H1 (cell line): ENCODE measurements at regions not wholly inside any gene's neighbourhood (a gene's known extent, or its start where the extent isn't known, plus 50 kb on each side); places are given as distances from the start of the nearest gene placed in this dataset.

Experiments
- CTCF ChIA-PET: fragments of 300-600 bp; sonication (Branson Sonifier 250); formaldehyde crosslinking; loops from one replicate; lab custom pipeline; 2021; ENCODE audit not compliant: partially characterized antibody; lab: Charles Lee
- POLR2A ChIA-PET: fragments of 300-600 bp; sonication (Branson Sonifier 250); formaldehyde crosslinking; loops from one replicate; lab custom pipeline; 2021; ENCODE audit warnings: inconsistent platforms; ENCODE audit not compliant: partially characterized antibody; lab: Charles Lee
- DNase-seq, 2 experiments: peaks; one replicate each; pipeline versions ENCODE4 v3.0.0 to v3.0.0-alpha.2; 2010 to 2022; ENCODE audit warnings: low spot score in 2 of 2, low read depth in 1 of 2, mixed read lengths in 1 of 2
- FAIRE-seq: peaks from 2 replicates; lab custom pipeline; 2011; peaks lifted over from hg19 to GRCh38; lab: Jason Lieb, UNC
- H2AFZ ChIP-seq: 2 replicates; pipeline ENCODE4 v1.8.1; 2012; ENCODE audit warnings: low read length, inconsistent platforms
- H2AK5ac ChIP-seq: 2 replicates; pipeline ENCODE4 v1.6.1; 2013; ENCODE audit warnings: low read depth, low read length
- H2BK120ac ChIP-seq: replicated peaks from 2 replicates; pipeline ENCODE3; 2013; ENCODE audit warnings: low read depth, low read length, inconsistent platforms
- H2BK12ac ChIP-seq: 2 replicates; pipeline ENCODE4 v1.6.1; 2013; ENCODE audit warnings: low read depth, low read length
- H2BK15ac ChIP-seq: 2 replicates; pipeline ENCODE4 v1.6.1; 2013; ENCODE audit warnings: low read length
- H2BK20ac ChIP-seq: 2 replicates; pipeline ENCODE4 v1.6.1; 2013; ENCODE audit warnings: low read length
- H2BK5ac ChIP-seq: 2 replicates; pipeline ENCODE4 v1.6.1; 2013; ENCODE audit warnings: low read depth, low read length
- H3K14ac ChIP-seq: 2 replicates; pipeline ENCODE4 v1.6.1; 2013; ENCODE audit warnings: inconsistent platforms; ENCODE audit not compliant: insufficient read length
- H3K18ac ChIP-seq: 2 replicates; pipeline ENCODE4 v1.6.1; 2013; ENCODE audit warnings: low read length; ENCODE audit errors: extremely low read depth
- H3K23ac ChIP-seq: 2 replicates; pipeline ENCODE4 v1.6.1; 2013; ENCODE audit warnings: inconsistent platforms; ENCODE audit not compliant: insufficient read length
- H3K23me2 ChIP-seq: 2 replicates; pipeline ENCODE4 v1.6.1; 2013; ENCODE audit warnings: low read depth, low read length
- H3K27ac ChIP-seq: 2 replicates; pipeline ENCODE4 v1.6.1; 2011; ENCODE audit warnings: low read depth, low read length, inconsistent platforms
- H3K27me3 ChIP-seq, 4 experiments: replicated peaks in 1 of 4; 1 replicate in 1 of 4; 2 replicates in 3 of 4; pipeline versions ENCODE4 v1.6.1 to v1.8.1; 2011 to 2013; ENCODE audit warnings: low read length in 3 of 4, mild to moderate bottlenecking in 3 of 4, inconsistent platforms in 2 of 4, mixed read lengths in 2 of 4, moderate library complexity in 1 of 4; ENCODE audit not compliant: control insufficient read depth in 3 of 4, insufficient read depth in 3 of 4; ENCODE audit errors: extremely low read depth in 1 of 4
- H3K36me3 ChIP-seq, 4 experiments: 2 replicates each; pipeline versions ENCODE4 v1.6.1 to v1.8.1; 2011 to 2013; ENCODE audit warnings: mild to moderate bottlenecking in 4 of 4, low read length in 3 of 4, moderate library complexity in 2 of 4, control low read depth in 1 of 4, inconsistent platforms in 1 of 4; ENCODE audit not compliant: insufficient read depth in 4 of 4, control insufficient read depth in 2 of 4
- H3K4ac ChIP-seq: replicated peaks from 2 replicates; pipeline ENCODE3; 2013; ENCODE audit warnings: low read length, low read depth, mixed read lengths, inconsistent platforms; ENCODE audit not compliant: insufficient read length
- H3K4me1 ChIP-seq, 4 experiments: replicated peaks in 1 of 4; 1 replicate in 1 of 4; 2 replicates in 3 of 4; pipeline versions ENCODE4 v1.6.1 to v1.8.1; 2011 to 2013; ENCODE audit warnings: low read length in 3 of 4, inconsistent platforms in 2 of 4, mixed read lengths in 1 of 4; ENCODE audit not compliant: insufficient read depth in 4 of 4, control insufficient read depth in 3 of 4
- H3K4me2 ChIP-seq, 2 experiments: 2 replicates each; pipeline versions ENCODE4 v1.6.1 to v1.8.1; 2011 to 2013; ENCODE audit warnings: low read depth in 2 of 2, low read length in 2 of 2, control low read depth in 1 of 2, inconsistent platforms in 1 of 2, mild to moderate bottlenecking in 1 of 2; ENCODE audit not compliant: insufficient read depth in 1 of 2
- H3K4me3 ChIP-seq, 4 experiments: fragments of 200-600, 300-600 bp in 1 of 4; sonication (generic), shearing (Covaris generic), sonication (Bioruptor Twin) in 1 of 4; 2 replicates each; pipeline versions ENCODE4 v1.5.1 to v1.8.1; 2011 to 2016; ENCODE audit warnings: low read length in 4 of 4, low read depth in 3 of 4, control low read depth in 2 of 4, inconsistent platforms in 2 of 4, mild to moderate bottlenecking in 2 of 4, mixed read lengths in 1 of 4, moderate library complexity in 1 of 4; ENCODE audit not compliant: insufficient read depth in 2 of 4; ENCODE audit errors: extremely low read depth in 1 of 4
- H3K56ac ChIP-seq: replicated peaks from 2 replicates; pipeline ENCODE3; 2013; ENCODE audit warnings: low read depth, mild to moderate bottlenecking, mixed read lengths, low read length, inconsistent platforms; ENCODE audit not compliant: insufficient read length
- H3K79me1 ChIP-seq: 2 replicates; pipeline ENCODE4 v1.6.1; 2013; ENCODE audit warnings: low read depth, low read length, control low read depth
- H3K79me2 ChIP-seq, 2 experiments: 2 replicates each; pipeline versions ENCODE4 v1.6.1 to v1.8.1; 2012 to 2013; ENCODE audit warnings: low read length in 2 of 2, mild to moderate bottlenecking in 2 of 2, inconsistent platforms in 1 of 2; ENCODE audit not compliant: insufficient read depth in 2 of 2, control insufficient read depth in 1 of 2
- H3K9ac ChIP-seq, 4 experiments: replicated peaks in 1 of 4; 1 replicate in 1 of 4; 2 replicates in 3 of 4; pipeline versions ENCODE4 v1.6.1 to v1.8.1; 2011 to 2013; ENCODE audit warnings: low read depth in 3 of 4, low read length in 3 of 4, control low read depth in 2 of 4, mild to moderate bottlenecking in 2 of 4, moderate library complexity in 2 of 4, inconsistent platforms in 1 of 4; ENCODE audit errors: extremely low read depth in 1 of 4
- H3K9me3 ChIP-seq, 2 experiments: 2 replicates each; pipeline versions ENCODE4 v1.6.1 to v1.8.1; 2012 to 2013; ENCODE audit warnings: mild to moderate bottlenecking in 2 of 2, moderate library complexity in 2 of 2, control low read depth in 1 of 2, inconsistent platforms in 1 of 2, low read depth in 1 of 2, low read length in 1 of 2, mixed read lengths in 1 of 2; ENCODE audit not compliant: insufficient read depth in 2 of 2
- H4K20me1 ChIP-seq, 2 experiments: replicated peaks in 1 of 2; 2 replicates each; pipeline versions ENCODE3 to v1.8.1; 2011 to 2013; ENCODE audit warnings: inconsistent platforms in 2 of 2, low read length in 2 of 2, mild to moderate bottlenecking in 1 of 2; ENCODE audit not compliant: insufficient read depth in 2 of 2, control insufficient read depth in 1 of 2
- H4K5ac ChIP-seq: 2 replicates; pipeline ENCODE4 v1.6.1; 2013; ENCODE audit warnings: low read length, low read depth, mixed read lengths, inconsistent platforms; ENCODE audit not compliant: insufficient read length
- H4K8ac ChIP-seq: 2 replicates; pipeline ENCODE4 v1.8.0; 2013; ENCODE audit warnings: mild to moderate bottlenecking, moderate library complexity, low read length, inconsistent platforms; ENCODE audit not compliant: insufficient read depth; ENCODE audit errors: extremely low read depth
- H4K91ac ChIP-seq: replicated peaks from 2 replicates; pipeline ENCODE3; 2013; ENCODE audit warnings: low read length, mixed read lengths, inconsistent platforms; ENCODE audit not compliant: insufficient read length
- BCL11A ChIP-seq, 2 experiments: IDR thresholded peaks; one replicate each; pipeline ENCODE4 v1.6.1; 2011; ENCODE audit warnings: low read depth in 2 of 2, low read length in 2 of 2, mild to moderate bottlenecking in 2 of 2
- WGBS, 2 experiments: shearing (Covaris generic) in 1 of 2; methylation state at CpG; one replicate each; pipeline versions ENCODE4 v1.1.6 to v1.1.7; 2013 to 2015; ENCODE audit warnings: low lambda C conversion rate in 2 of 2, mixed read lengths in 2 of 2, inconsistent platforms in 1 of 2, low coverage in 1 of 2, missing lambda C conversion rate in 1 of 2; ENCODE audit not compliant: insufficient replicate concordance in 2 of 2, insufficient coverage in 1 of 2, insufficient read length in 1 of 2; ENCODE audit errors: extremely low coverage in 1 of 2, missing lambda C conversion rate in 1 of 2; 5-methylcytosine and 5-hydroxymethylcytosine counted together
- TF ChIP-seq, protein P1 (sequence below), 3 experiments: IDR thresholded peaks; 1 replicate in 2 of 3; 2 replicates in 1 of 3; pipeline versions ENCODE4 v1.5.1 to v1.6.1; 2011; ENCODE audit warnings: low read length in 3 of 3, mild to moderate bottlenecking in 3 of 3, inconsistent platforms in 2 of 3, low read depth in 1 of 3, moderate library complexity in 1 of 3; ENCODE audit not compliant: insufficient read depth in 1 of 3; ENCODE audit errors: control extremely low read depth in 1 of 3

DNA sequence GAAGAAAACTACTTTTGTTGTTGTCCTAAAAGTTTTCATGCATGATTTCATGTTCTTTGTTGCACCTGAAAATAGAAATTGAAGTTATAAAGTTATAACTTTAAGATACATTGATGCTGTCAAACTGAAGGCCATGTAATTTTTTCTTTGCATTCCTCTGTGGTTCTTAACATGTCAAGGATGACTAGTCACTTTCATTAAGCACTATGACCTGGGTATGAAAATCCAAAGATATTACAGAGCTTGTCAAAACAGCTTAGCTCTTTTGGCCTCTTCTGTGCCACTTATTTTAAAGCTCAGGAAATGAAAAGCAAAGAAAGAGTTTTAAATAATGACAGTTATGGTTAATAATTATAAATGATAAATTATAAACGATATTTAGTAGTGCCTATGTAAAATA, 241.6 kb upstream of the CACNA2D1 start:
- Histone ChIP-seq H3K79me2 (no peaks in the 10 kb centered on the region), H2BK15ac (no peak overlapping the region), H2AFZ (no peak overlapping the region), H3K23ac (no peak overlapping the region), H3K4ac (no peak overlapping the region), H3K9me3 (no peaks in the 10 kb centered on the region), H3K27ac (no peak overlapping the region), H4K5ac (no peak overlapping the region), H2AK5ac (no peak overlapping the region), H3K23me2 (no peaks in the 10 kb centered on the region), H4K8ac (no peak overlapping the region), H2BK120ac (no peak overlapping the region), H3K27me3 (no peaks in the 10 kb centered on the region), H3K79me1 (no peaks in the 10 kb centered on the region), H4K20me1 (no peaks in the 10 kb centered on the region), H3K4me2 (no peak overlapping the region), H3K56ac (no peak overlapping the region), H2BK20ac (no peak overlapping the region)
- POLR2A ChIA-PET, result no interaction called here
- no peak for DNase-seq
- TF ChIP-seq, protein P1, sequence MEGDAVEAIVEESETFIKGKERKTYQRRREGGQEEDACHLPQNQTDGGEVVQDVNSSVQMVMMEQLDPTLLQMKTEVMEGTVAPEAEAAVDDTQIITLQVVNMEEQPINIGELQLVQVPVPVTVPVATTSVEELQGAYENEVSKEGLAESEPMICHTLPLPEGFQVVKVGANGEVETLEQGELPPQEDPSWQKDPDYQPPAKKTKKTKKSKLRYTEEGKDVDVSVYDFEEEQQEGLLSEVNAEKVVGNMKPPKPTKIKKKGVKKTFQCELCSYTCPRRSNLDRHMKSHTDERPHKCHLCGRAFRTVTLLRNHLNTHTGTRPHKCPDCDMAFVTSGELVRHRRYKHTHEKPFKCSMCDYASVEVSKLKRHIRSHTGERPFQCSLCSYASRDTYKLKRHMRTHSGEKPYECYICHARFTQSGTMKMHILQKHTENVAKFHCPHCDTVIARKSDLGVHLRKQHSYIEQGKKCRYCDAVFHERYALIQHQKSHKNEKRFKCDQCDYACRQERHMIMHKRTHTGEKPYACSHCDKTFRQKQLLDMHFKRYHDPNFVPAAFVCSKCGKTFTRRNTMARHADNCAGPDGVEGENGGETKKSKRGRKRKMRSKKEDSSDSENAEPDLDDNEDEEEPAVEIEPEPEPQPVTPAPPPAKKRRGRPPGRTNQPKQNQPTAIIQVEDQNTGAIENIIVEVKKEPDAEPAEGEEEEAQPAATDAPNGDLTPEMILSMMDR (IDR thresholded peaks at IDR 0.05; ENCODE audit: control extremely low read depth in 1 of 3, insufficient read depth in 1 of 3, low read depth in 1 of 3, low read length in 3 of 3), result no peak
- no peak for TF ChIP-seq BCL11A (IDR thresholded peaks at IDR 0.05; ENCODE audit: low read depth in 2 of 2, low read length in 2 of 2)
- TF ChIP-seq, all 59 proteins: peak for 0
- Histone ChIP-seq H3K36me3 (no peaks in the 10 kb centered on the region), H4K91ac (no peak overlapping the region), H3K18ac (no peak overlapping the region), H3K9ac (no peak overlapping the region), H3K4me3 (no peak overlapping the region), H3K14ac (no peak overlapping the region), H3K4me1 (no peaks in the 10 kb centered on the region), H2BK5ac (no peak overlapping the region), H2BK12ac (no peak overlapping the region)
- WGBS, 2 experiments, result 77 to 100% methylated on average over 1 of the region's 1 CpG
- CTCF ChIA-PET, result no interaction called here
- no peak for FAIRE-seq
